ENCODE measurements at regions not wholly inside any gene's neighbourhood (a gene's known extent, or its start where the extent isn't known, plus 50 kb on each side); places are given as distances from the start of the nearest gene placed in this dataset.

- CTCF ChIA-PET: no interaction called here
- POLR2A ChIA-PET (ENCODE audit: unreplicated experiment): no interaction called here
These were observed 117.3 kb downstream of the IRX5 start for GRCh38 chr16:55047903-55048497.

GRCh38 chr16:55048745-55049144 lies 118.1 kb downstream of the IRX5 start:
- intact Hi-C loops (cut with micrococcal nuclease; ENCODE audit: unreplicated experiment): no loop called here
- TF ChIP-seq EZH2 (IDR thresholded peaks at IDR 0.05; ENCODE audit: low read depth): no peak
- no peak for TF ChIP-seq CTCF (conservative IDR thresholded peaks at IDR 0.05)
- no peaks in the 10 kb centered on the region for H3K4me1 ChIP-seq (replicated peaks; ENCODE audit: insufficient read depth)
- H2AFZ ChIP-seq: no peak overlapping the region
- no peaks in the 10 kb centered on the region for H4K20me1 ChIP-seq (ENCODE audit: insufficient read depth)
- H3K9me3 ChIP-seq (ENCODE audit: insufficient read depth, low read depth): no peaks in the 10 kb centered on the region
- no peak overlapping the region for H3K4me3 ChIP-seq
- no peaks in the 10 kb centered on the region for H3F3A ChIP-seq (ENCODE audit: insufficient read depth, low read depth)
- DNase-seq: no peak
- H3K4me2 ChIP-seq: no peak overlapping the region
- H3K79me2 ChIP-seq (ENCODE audit: low read depth): no peaks in the 10 kb centered on the region
- BruUV-seq (replicated peaks): no TSS peak
- no peaks in the 10 kb centered on the region for H3K36me3 ChIP-seq (ENCODE audit: low read depth)
- H3K27ac ChIP-seq: no peak overlapping the region
- H3K27me3 ChIP-seq (ENCODE audit: insufficient read depth, low read depth): no peaks in the 10 kb centered on the region
- ChIA-PET CTCF (no interaction called here), POLR2A (ENCODE audit: unreplicated experiment) (no interaction called here)
- H3K9me2 ChIP-seq (ENCODE audit: insufficient read depth): no peaks in the 10 kb centered on the region

More at GRCh38 chr16:55047903-55048497, 117.3 kb downstream of the IRX5 start:
- H3K4me2 ChIP-seq: no peak overlapping the region
- no peak for TF ChIP-seq EZH2 (IDR thresholded peaks at IDR 0.05; ENCODE audit: low read depth)
- TF ChIP-seq CTCF (conservative IDR thresholded peaks at IDR 0.05): no peak
- no peaks in the 10 kb centered on the region for H3K36me3 ChIP-seq (ENCODE audit: low read depth)
- no peaks in the 10 kb centered on the region for H3K79me2 ChIP-seq (ENCODE audit: low read depth)
- no peaks in the 10 kb centered on the region for H3F3A ChIP-seq (ENCODE audit: insufficient read depth, low read depth)
- no TSS peak for BruUV-seq (replicated peaks)
- intact Hi-C loops (cut with micrococcal nuclease; ENCODE audit: unreplicated experiment): no loop called here
- DNase-seq: no peak
- no peak overlapping the region for H3K4me3 ChIP-seq
- H3K9me3 ChIP-seq (ENCODE audit: insufficient read depth, low read depth): no peaks in the 10 kb centered on the region
- H2AFZ ChIP-seq: no peak overlapping the region
- no peaks in the 10 kb centered on the region for H3K4me1 ChIP-seq (replicated peaks; ENCODE audit: insufficient read depth)
- no peaks in the 10 kb centered on the region for H3K27me3 ChIP-seq (ENCODE audit: insufficient read depth, low read depth)
- H3K27ac ChIP-seq: no peak overlapping the region
- no peaks in the 10 kb centered on the region for H4K20me1 ChIP-seq (ENCODE audit: insufficient read depth)
- no peaks in the 10 kb centered on the region for H3K9me2 ChIP-seq (ENCODE audit: insufficient read depth)

- no peaks in the 10 kb centered on the region for H3K79me2 ChIP-seq (ENCODE audit: low read depth)
- H3K27ac ChIP-seq: no peak overlapping the region
- CTCF ChIA-PET: no interaction called here
- no peaks in the 10 kb centered on the region for H4K20me1 ChIP-seq (ENCODE audit: insufficient read depth)
- H3K9me3 ChIP-seq (ENCODE audit: insufficient read depth, low read depth): no peaks in the 10 kb centered on the region; the same call in 1 of the 2 replicates
- no peaks in the 10 kb centered on the region for H3F3A ChIP-seq (ENCODE audit: insufficient read depth, low read depth)
- no peak overlapping the region for H2AFZ ChIP-seq
- H3K4me1 ChIP-seq (replicated peaks; ENCODE audit: insufficient read depth): no peaks in the 10 kb centered on the region
- TF ChIP-seq CTCF (conservative IDR thresholded peaks at IDR 0.05) (no peak), EZH2 (IDR thresholded peaks at IDR 0.05; ENCODE audit: low read depth) (no peak)
- H3K27me3 ChIP-seq (ENCODE audit: insufficient read depth, low read depth): no peaks in the 10 kb centered on the region
- H3K36me3 ChIP-seq (ENCODE audit: low read depth): no peaks in the 10 kb centered on the region
- H3K4me2 ChIP-seq: no peak overlapping the region
- no peaks in the 10 kb centered on the region for H3K9me2 ChIP-seq (ENCODE audit: insufficient read depth)
- POLR2A ChIA-PET (ENCODE audit: unreplicated experiment): no interaction called here
- intact Hi-C loops (cut with micrococcal nuclease; ENCODE audit: unreplicated experiment): no loop called here
- no peak for DNase-seq
- BruUV-seq (replicated peaks): no TSS peak
- no peak overlapping the region for H3K4me3 ChIP-seq
These were observed 121.1 kb downstream of the IRX5 start for GRCh38 chr16:55051571-55052347.
